PC-9 (cell line): ENCODE measurements at regions not wholly inside any gene's neighbourhood (a gene's known extent, or its start where the extent isn't known, plus 50 kb on each side); places are given as distances from the start of the nearest gene placed in this dataset.

ENCODE experiments used
- BruUV-seq: library from RNA; stranded (reverse); fragments of 400-500 nt; replicated peaks from 2 replicates; lab custom pipeline; 2021; lab: Mats Ljungman, UMichigan
- CTCF ChIA-PET: fragments of 300-600 bp; sonication (Branson Sonifier 250); formaldehyde crosslinking; loops from one replicate; lab custom pipeline; 2022; ENCODE audit warnings: antibody characterized with exemption; lab: Charles Lee
- POLR2A ChIA-PET: fragments of 300-600 bp; sonication (Branson Sonifier 250); formaldehyde crosslinking; loops from one replicate; lab custom pipeline; 2022; ENCODE audit warnings: antibody characterized with exemption; ENCODE audit not compliant: unreplicated experiment; lab: Charles Lee
- DNase-seq, 2 experiments: peaks; one replicate each; pipeline versions ENCODE4 v3.0.0 to v3.0.0-alpha.2; 2015 to 2022; ENCODE audit warnings: mixed read lengths in 1 of 2
- H2AFZ ChIP-seq: fragments of 200-600 bp; sonication (generic); 2 replicates; pipeline ENCODE4 v1.8.1; 2017; ENCODE audit warnings: antibody characterized with exemption
- H3F3A ChIP-seq: fragments of 200-600 bp; sonication (generic); 2 replicates; pipeline ENCODE4 v1.8.1; 2017; ENCODE audit warnings: antibody characterized with exemption, mild to moderate bottlenecking, low read depth; ENCODE audit not compliant: insufficient read depth
- H3K27ac ChIP-seq: fragments of 200-600 bp; sonication (generic); 2 replicates; pipeline ENCODE4 v1.6.1; 2016; ENCODE audit warnings: mixed run types
- H3K27me3 ChIP-seq: fragments of 200-600 bp; sonication (generic); 2 replicates; pipeline ENCODE4 v1.6.1; 2016; ENCODE audit warnings: low read depth, mixed run types; ENCODE audit not compliant: insufficient read depth
- H3K36me3 ChIP-seq: fragments of 200-600 bp; sonication (generic); 2 replicates; pipeline ENCODE4 v1.6.1; 2016; ENCODE audit warnings: low read depth, mixed run types
- H3K4me1 ChIP-seq: fragments of 200-600 bp; sonication (generic); replicated peaks from 2 replicates; pipeline ENCODE4 v1.6.1; 2016; ENCODE audit warnings: mixed run types; ENCODE audit not compliant: insufficient read depth
- H3K4me2 ChIP-seq: fragments of 200-600 bp; sonication (generic); 2 replicates; pipeline ENCODE4 v1.6.1; 2017; ENCODE audit warnings: mixed run types
- H3K4me3 ChIP-seq: fragments of 200-600 bp; sonication (generic); 2 replicates; pipeline ENCODE4 v1.6.1; 2016; ENCODE audit warnings: mixed run types
- H3K79me2 ChIP-seq: fragments of 200-600 bp; sonication (generic); 2 replicates; pipeline ENCODE4 v1.6.1; 2017; ENCODE audit warnings: low read depth, mixed run types
- H3K9me2 ChIP-seq: fragments of 200-600 bp; sonication (generic); 2 replicates; pipeline ENCODE4 v1.8.1; 2017; ENCODE audit warnings: mild to moderate bottlenecking; ENCODE audit not compliant: insufficient read depth
- H3K9me3 ChIP-seq: fragments of 200-600 bp; sonication (generic); 2 replicates; pipeline ENCODE4 v1.8.1; 2016; ENCODE audit warnings: low read depth; ENCODE audit not compliant: insufficient read depth
- H4K20me1 ChIP-seq: fragments of 200-600 bp; sonication (generic); 2 replicates; pipeline ENCODE4 v1.8.1; 2017; ENCODE audit not compliant: insufficient read depth
- CTCF ChIP-seq: fragments of 200-600 bp; sonication (generic); conservative IDR thresholded peaks from 2 replicates; pipeline ENCODE4 v1.6.1; 2017; ENCODE audit warnings: mixed run types, antibody characterized with exemption, mild to moderate bottlenecking, moderate library complexity
- EZH2 ChIP-seq: fragments of 200-600 bp; sonication (generic); IDR thresholded peaks from 2 replicates; pipeline ENCODE4 v1.8.0; 2017; ENCODE audit warnings: antibody characterized with exemption, low read depth
- intact Hi-C: fragments of 100-400 bp; cut with micrococcal nuclease; formaldehyde crosslinking; loops from one replicate; pipeline ENCODE4 v1.10.0; 2022; ENCODE audit not compliant: unreplicated experiment

GRCh38 chr13:38624822-38625221 is 62.1 kb upstream of the FREM2 start:
- POLR2A ChIA-PET = no interaction called here
- intact Hi-C loops = no loop called here
- TF ChIP-seq CTCF (no peak), EZH2 (no peak)
- H3K36me3 ChIP-seq = no peaks in the 10 kb centered on the region
- no peak overlapping the region for H3K27ac ChIP-seq
- no peaks in the 10 kb centered on the region for H4K20me1 ChIP-seq
- H3K27me3 ChIP-seq = no peaks in the 10 kb centered on the region
- H3K4me1 ChIP-seq = no peaks in the 10 kb centered on the region
- no peaks in the 10 kb centered on the region for H3K9me3 ChIP-seq
- no peak overlapping the region for H3K4me2 ChIP-seq
- H3K4me3 ChIP-seq = no peak overlapping the region
- no peaks in the 10 kb centered on the region for H3K79me2 ChIP-seq
- no TSS peak for BruUV-seq
- no peaks in the 10 kb centered on the region; the same call in 1 of the 2 replicates for H3K9me2 ChIP-seq
- no peaks in the 10 kb centered on the region for H3F3A ChIP-seq
- no peak for DNase-seq
- no peak overlapping the region for H2AFZ ChIP-seq
- CTCF ChIA-PET = no interaction called here

- no peak for DNase-seq
- intact Hi-C loops = no loop called here
Observed at GRCh38 chr13:38628554-38628953, 58.3 kb upstream of the FREM2 start.

GRCh38 chr13:38630780-38631179 is 56.1 kb upstream of the FREM2 start:
- no peak overlapping the region for H3K4me2 ChIP-seq
- H3K27ac ChIP-seq = no peak overlapping the region
- no peak overlapping the region for H3K4me3 ChIP-seq
- no peaks in the 10 kb centered on the region for H3K36me3 ChIP-seq
- ChIA-PET CTCF (interaction anchor here (0.7 kb wide), 1 partner anchor 14 kb away, joined by 5 read pairs; no protein-coding TSS in a partner anchor), POLR2A (no interaction called here)
- no peak for DNase-seq
- H3K79me2 ChIP-seq = no peaks in the 10 kb centered on the region
- intact Hi-C loops = no loop called here
- TF ChIP-seq EZH2 (no peak), CTCF (no peak)
- H3K9me2 ChIP-seq = no peaks in the 10 kb centered on the region
- no peaks in the 10 kb centered on the region for H4K20me1 ChIP-seq
- no peaks in the 10 kb centered on the region for H3F3A ChIP-seq
- no peak overlapping the region for H2AFZ ChIP-seq
- H3K9me3 ChIP-seq = no peaks in the 10 kb centered on the region
- BruUV-seq = no TSS peak
- no peaks in the 10 kb centered on the region for H3K4me1 ChIP-seq
- H3K27me3 ChIP-seq = no peaks in the 10 kb centered on the region

More at GRCh38 chr13:38628554-38628953, 58.3 kb upstream of the FREM2 start:
- Histone ChIP-seq H3F3A (no peaks in the 10 kb centered on the region), H3K4me2 (no peak overlapping the region), H3K79me2 (no peaks in the 10 kb centered on the region), H3K4me3 (no peak overlapping the region), H2AFZ (no peak overlapping the region), H3K4me1 (no peaks in the 10 kb centered on the region), H3K36me3 (no peaks in the 10 kb centered on the region), H3K27me3 (no peaks in the 10 kb centered on the region), H3K9me2 (no peaks in the 10 kb centered on the region), H3K27ac (no peak overlapping the region), H3K9me3 (no peaks in the 10 kb centered on the region), H4K20me1 (no peaks in the 10 kb centered on the region)
- TF ChIP-seq EZH2 (no peak), CTCF (no peak)
- ChIA-PET CTCF (no interaction called here), POLR2A (no interaction called here)
- no TSS peak for BruUV-seq
